ENCODE measurements at regions not wholly inside any gene's neighbourhood (a gene's known extent, or its start where the extent isn't known, plus 50 kb on each side); places are given as distances from the start of the nearest gene placed in this dataset.

DNA sequence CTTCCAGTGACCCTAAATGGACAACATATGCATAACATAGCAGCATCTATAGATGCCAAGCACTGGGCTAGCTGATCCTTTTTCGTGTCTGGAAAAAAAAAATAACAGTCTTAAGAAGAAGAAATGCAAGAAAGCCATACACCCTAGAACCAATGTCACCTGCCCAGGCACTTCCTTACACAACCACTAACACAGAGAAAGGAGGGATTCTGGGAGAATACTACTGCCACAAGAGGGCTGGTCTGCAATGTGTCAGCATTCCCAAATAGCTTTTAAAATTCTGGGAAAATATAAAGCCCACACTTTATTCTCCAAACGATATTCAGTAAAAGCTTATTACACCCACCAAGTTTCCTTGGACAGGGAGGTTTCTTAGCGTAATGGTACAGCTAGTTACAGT is 271.2 kb downstream of the TBL1XR1 start:
- no peaks in the 10 kb centered on the region for H3K9me2 ChIP-seq (ENCODE audit: insufficient read depth, low read length)
- H3K27ac ChIP-seq (ENCODE audit: low read depth, low read length, poor library complexity, severe bottlenecking), result no peak overlapping the region
- H3K36me3 ChIP-seq (ENCODE audit: insufficient read depth, low read length), result no peaks in the 10 kb centered on the region
- H3K4me2 ChIP-seq (ENCODE audit: low read length), result no peak overlapping the region
- H4K20me1 ChIP-seq (ENCODE audit: insufficient read depth, low read length), result no peaks in the 10 kb centered on the region
- TF ChIP-seq, protein P1, sequence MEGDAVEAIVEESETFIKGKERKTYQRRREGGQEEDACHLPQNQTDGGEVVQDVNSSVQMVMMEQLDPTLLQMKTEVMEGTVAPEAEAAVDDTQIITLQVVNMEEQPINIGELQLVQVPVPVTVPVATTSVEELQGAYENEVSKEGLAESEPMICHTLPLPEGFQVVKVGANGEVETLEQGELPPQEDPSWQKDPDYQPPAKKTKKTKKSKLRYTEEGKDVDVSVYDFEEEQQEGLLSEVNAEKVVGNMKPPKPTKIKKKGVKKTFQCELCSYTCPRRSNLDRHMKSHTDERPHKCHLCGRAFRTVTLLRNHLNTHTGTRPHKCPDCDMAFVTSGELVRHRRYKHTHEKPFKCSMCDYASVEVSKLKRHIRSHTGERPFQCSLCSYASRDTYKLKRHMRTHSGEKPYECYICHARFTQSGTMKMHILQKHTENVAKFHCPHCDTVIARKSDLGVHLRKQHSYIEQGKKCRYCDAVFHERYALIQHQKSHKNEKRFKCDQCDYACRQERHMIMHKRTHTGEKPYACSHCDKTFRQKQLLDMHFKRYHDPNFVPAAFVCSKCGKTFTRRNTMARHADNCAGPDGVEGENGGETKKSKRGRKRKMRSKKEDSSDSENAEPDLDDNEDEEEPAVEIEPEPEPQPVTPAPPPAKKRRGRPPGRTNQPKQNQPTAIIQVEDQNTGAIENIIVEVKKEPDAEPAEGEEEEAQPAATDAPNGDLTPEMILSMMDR (conservative IDR thresholded peaks at IDR 0.05; ENCODE audit: low read length), result no peak
- no peak for TF ChIP-seq EZH2phosphoT487 (IDR thresholded peaks at IDR 0.05; ENCODE audit: borderline replicate concordance, low read depth, low read length)
- H3K4me1 ChIP-seq (ENCODE audit: insufficient read depth, low read length, poor library complexity, severe bottlenecking), result no peaks in the 10 kb centered on the region
- DNase-seq (ENCODE audit: low spot score), result no peak
- H3K9me3 ChIP-seq (ENCODE audit: low read length), result no peaks in the 10 kb centered on the region
- intact Hi-C loops (cut with micrococcal nuclease; ENCODE audit: unreplicated experiment), result no loop called here
- no peaks in the 10 kb centered on the region for H3K79me2 ChIP-seq (ENCODE audit: insufficient read depth, low read depth, low read length)
- POLR2A ChIA-PET, result no interaction called here
- CTCF ChIA-PET (ENCODE audit: unreplicated experiment), result no interaction called here
- BruUV-seq (replicated peaks), result no TSS peak
- no peak overlapping the region for H3K4me3 ChIP-seq (ENCODE audit: low read depth, low read length, poor library complexity, severe bottlenecking)
- H2AFZ ChIP-seq (ENCODE audit: low read length), result no peak overlapping the region

DNA sequence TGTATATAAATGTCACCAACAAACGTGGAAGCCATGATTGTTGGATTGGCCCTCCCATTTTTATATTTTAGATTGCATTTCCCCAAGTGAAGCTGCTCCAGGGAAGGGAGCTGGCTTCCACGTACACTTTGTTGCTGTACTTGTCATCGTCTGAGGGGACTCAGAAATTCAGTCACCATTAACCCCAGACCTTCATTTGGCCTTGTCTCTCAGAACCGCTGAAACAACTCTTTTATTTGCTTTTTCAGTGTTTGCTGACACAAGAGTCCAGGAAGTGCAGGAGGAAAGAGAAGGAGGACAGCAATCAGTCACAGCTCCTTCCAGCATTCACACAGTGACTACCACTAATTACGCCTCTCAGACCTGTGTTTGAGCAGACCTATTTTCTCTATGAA is 276.5 kb downstream of the TBL1XR1 start:
- no peaks in the 10 kb centered on the region for H3K9me2 ChIP-seq (ENCODE audit: insufficient read depth, low read length)
- CTCF ChIA-PET (ENCODE audit: unreplicated experiment), result no interaction called here
- TF ChIP-seq, protein P1 (conservative IDR thresholded peaks at IDR 0.05; ENCODE audit: low read length), result no peak
- no peak for TF ChIP-seq EZH2phosphoT487 (IDR thresholded peaks at IDR 0.05; ENCODE audit: borderline replicate concordance, low read depth, low read length)
- intact Hi-C loops (cut with micrococcal nuclease; ENCODE audit: unreplicated experiment), result no loop called here
- H3K79me2 ChIP-seq (ENCODE audit: insufficient read depth, low read depth, low read length), result no peaks in the 10 kb centered on the region
- no peaks in the 10 kb centered on the region for H3K9me3 ChIP-seq (ENCODE audit: low read length)
- H4K20me1 ChIP-seq (ENCODE audit: insufficient read depth, low read length), result no peaks in the 10 kb centered on the region
- H3K27ac ChIP-seq (ENCODE audit: low read depth, low read length, poor library complexity, severe bottlenecking), result no peak overlapping the region
- DNase-seq (ENCODE audit: low spot score), result no peak
- H3K4me2 ChIP-seq (ENCODE audit: low read length), result no peak overlapping the region
- no peak overlapping the region for H3K4me3 ChIP-seq (ENCODE audit: low read depth, low read length, poor library complexity, severe bottlenecking)
- no peaks in the 10 kb centered on the region for H3K36me3 ChIP-seq (ENCODE audit: insufficient read depth, low read length)
- POLR2A ChIA-PET, result no interaction called here
- no peaks in the 10 kb centered on the region for H3K4me1 ChIP-seq (ENCODE audit: insufficient read depth, low read length, poor library complexity, severe bottlenecking)
- no TSS peak for BruUV-seq (replicated peaks)
- no peak overlapping the region for H2AFZ ChIP-seq (ENCODE audit: low read length)

DNA sequence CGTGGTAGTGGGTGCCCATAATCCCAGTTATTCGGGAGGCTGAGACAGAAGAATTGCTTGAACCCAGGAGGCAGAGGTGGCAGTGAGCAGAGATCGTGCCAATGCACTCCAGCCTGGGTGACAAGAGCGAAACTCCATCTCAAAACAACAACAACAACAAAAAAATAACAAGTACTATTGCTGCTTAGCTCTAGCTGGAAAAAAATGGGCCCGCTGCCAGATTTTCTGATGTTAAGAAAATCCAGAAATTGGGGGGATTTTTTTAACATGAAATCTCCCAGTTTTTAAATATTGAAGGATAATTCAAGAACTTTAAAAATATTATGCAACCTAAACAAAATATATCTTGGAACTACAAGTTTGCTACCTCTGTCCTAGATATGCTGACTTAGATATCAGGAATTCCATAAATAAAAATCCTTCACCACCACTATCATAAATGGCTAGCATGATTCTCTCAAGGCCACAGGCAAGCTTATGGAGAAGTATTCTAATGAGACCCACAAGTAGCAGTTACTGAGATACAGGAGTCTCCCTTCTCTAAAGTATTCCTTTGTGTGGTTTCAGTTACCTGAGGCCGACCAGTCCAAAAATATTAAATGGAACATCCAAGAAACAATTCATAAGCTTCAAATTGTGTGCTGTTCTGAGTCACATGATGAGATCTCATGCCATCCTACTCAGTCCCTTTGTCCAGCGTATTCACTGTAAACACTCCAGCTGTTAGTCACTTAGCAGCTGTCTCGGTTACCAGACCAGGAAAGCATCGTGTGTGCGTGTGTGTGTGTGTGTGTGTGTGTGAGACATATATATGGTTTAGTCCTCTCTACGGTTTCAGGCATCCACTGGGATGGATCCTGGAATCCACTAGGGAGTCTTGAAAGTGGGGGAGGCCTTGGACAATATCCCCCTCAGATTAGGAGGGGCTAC is 277.2 kb downstream of the TBL1XR1 start:
- H3K27ac ChIP-seq (ENCODE audit: low read depth, low read length, poor library complexity, severe bottlenecking), result no peak overlapping the region
- H3K79me2 ChIP-seq (ENCODE audit: insufficient read depth, low read depth, low read length), result no peaks in the 10 kb centered on the region
- no peaks in the 10 kb centered on the region for H3K4me1 ChIP-seq (ENCODE audit: insufficient read depth, low read length, poor library complexity, severe bottlenecking)
- H2AFZ ChIP-seq (ENCODE audit: low read length), result no peak overlapping the region
- H3K9me3 ChIP-seq (ENCODE audit: low read length), result no peaks in the 10 kb centered on the region
- intact Hi-C loops (cut with micrococcal nuclease; ENCODE audit: unreplicated experiment), result no loop called here
- no peak for DNase-seq (ENCODE audit: low spot score)
- POLR2A ChIA-PET, result no interaction called here
- no peaks in the 10 kb centered on the region for H4K20me1 ChIP-seq (ENCODE audit: insufficient read depth, low read length)
- CTCF ChIA-PET (ENCODE audit: unreplicated experiment), result no interaction called here
- BruUV-seq (replicated peaks), result no TSS peak
- TF ChIP-seq, protein P1 (conservative IDR thresholded peaks at IDR 0.05; ENCODE audit: low read length), result no peak
- TF ChIP-seq EZH2phosphoT487 (IDR thresholded peaks at IDR 0.05; ENCODE audit: borderline replicate concordance, low read depth, low read length), result no peak
- no peaks in the 10 kb centered on the region for H3K36me3 ChIP-seq (ENCODE audit: insufficient read depth, low read length)
- H3K9me2 ChIP-seq (ENCODE audit: insufficient read depth, low read length), result no peaks in the 10 kb centered on the region
- no peak overlapping the region for H3K4me3 ChIP-seq (ENCODE audit: low read depth, low read length, poor library complexity, severe bottlenecking)
- no peak overlapping the region for H3K4me2 ChIP-seq (ENCODE audit: low read length)
